Uterus (tissue), 2 donors: ENCODE measurements at regions not wholly inside any gene's neighbourhood (a gene's known extent, or its start where the extent isn't known, plus 50 kb on each side); places are given as distances from the start of the nearest gene placed in this dataset.

Experiments used
- CTCF ChIP-seq, 4 experiments: fragments of 200-600 bp in 2 of 4; fragments of 450-650 bp in 2 of 4; sonication (generic) in 2 of 4; IDR thresholded peaks; one replicate each; pipeline ENCODE4 v1.5.1; 2016 to 2019; ENCODE audit warnings: antibody characterized with exemption in 4 of 4, mild to moderate bottlenecking in 2 of 4, moderate library complexity in 1 of 4
- POLR2A ChIP-seq, 2 donors: fragments of 450-650 bp; IDR thresholded peaks; one replicate each; pipeline ENCODE4 v1.6.1; 2016; ENCODE audit warnings: antibody characterized with exemption in 2 of 2, mild to moderate bottlenecking in 1 of 2, moderate library complexity in 1 of 2

GRCh38 chr1:71156590-71156989, 75.8 kb upstream of the ZRANB2 start:
- TF ChIP-seq POLR2A (IDR thresholded peaks at IDR 0.05) (no peak), CTCF (IDR thresholded peaks at IDR 0.05) (no peak)
